ENCODE measurements at regions not wholly inside any gene's neighbourhood (a gene's known extent, or its start where the extent isn't known, plus 50 kb on each side); places are given as distances from the start of the nearest gene placed in this dataset.

GRCh38 chr10:111435871-111436270 lies 359.0 kb downstream of the ADRA2A start:
- FAIRE-seq (no peak), DNase-seq (ENCODE audit: insufficient read length, low spot score) (no peak)

DNA sequence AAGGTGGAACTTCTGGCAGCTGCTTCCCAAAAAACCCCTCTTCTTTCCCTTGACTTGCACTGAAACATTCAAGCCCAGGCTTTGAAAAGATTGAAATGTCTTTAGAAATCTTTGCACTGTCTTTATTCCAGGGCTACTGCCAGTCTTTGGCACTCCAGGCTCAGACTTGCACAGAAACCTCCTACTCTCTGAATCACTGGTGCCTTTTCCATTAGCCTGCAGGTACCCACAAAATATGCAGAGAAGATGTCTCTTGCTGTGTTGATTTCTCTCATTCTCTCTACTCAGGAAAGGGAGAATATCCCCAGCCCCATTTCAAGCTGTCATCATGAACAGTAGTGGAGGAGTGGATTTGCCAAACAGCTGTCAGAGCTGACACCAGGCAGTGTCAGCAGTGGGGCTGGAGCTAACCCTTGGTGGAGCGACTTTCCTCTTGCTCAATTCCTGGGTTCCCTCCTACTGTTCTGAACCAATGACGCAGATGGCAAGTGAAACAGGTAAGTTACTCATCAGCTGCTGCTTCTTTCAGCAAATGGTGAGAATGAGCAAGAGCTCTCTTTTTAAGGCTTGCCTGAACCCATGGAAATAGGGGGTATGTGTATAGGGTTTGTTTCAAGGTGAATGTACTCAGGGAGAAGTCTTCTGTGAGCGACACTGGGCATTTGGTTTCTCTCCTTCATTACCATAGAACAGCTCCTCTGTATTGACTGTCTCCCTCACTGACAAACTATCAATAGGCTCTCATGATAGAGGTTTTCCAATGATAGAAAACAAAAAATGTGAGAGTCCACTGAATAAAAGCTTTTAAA lies 362.4 kb downstream of the ADRA2A start:
- DNase-seq (ENCODE audit: insufficient read length, low spot score) (no peak), FAIRE-seq (no peak)

DNA sequence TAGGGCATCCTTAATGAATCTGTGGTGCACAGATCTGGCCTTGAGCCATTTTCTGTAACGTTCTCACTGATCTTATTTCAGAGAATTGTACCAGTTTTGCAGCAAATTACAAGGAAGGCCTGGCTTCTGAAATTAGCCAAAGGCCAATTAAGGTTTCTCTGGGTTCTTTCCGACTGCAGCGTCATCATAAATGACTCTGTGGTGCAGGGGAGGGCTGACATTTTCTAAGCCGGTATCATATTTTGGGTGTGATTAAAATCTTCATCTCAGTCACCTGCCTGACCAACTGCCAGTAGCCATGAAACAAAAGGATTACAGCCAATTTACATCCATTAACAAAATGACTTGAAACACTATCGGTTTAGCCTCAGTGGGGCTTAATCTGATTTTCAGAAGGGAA lies 363.7 kb downstream of the ADRA2A start:
- no peak for FAIRE-seq
- no peak for DNase-seq (ENCODE audit: insufficient read length, low spot score)

- FAIRE-seq (no peak), DNase-seq (ENCODE audit: insufficient read length, low spot score) (no peak)
Measured at GRCh38 chr10:111445667-111446066, 368.8 kb downstream of the ADRA2A start.

- DNase-seq (ENCODE audit: insufficient read length, low spot score) (no peak), FAIRE-seq (no peak)
Measured at GRCh38 chr10:111446966-111447365, 370.1 kb downstream of the ADRA2A start.

DNA sequence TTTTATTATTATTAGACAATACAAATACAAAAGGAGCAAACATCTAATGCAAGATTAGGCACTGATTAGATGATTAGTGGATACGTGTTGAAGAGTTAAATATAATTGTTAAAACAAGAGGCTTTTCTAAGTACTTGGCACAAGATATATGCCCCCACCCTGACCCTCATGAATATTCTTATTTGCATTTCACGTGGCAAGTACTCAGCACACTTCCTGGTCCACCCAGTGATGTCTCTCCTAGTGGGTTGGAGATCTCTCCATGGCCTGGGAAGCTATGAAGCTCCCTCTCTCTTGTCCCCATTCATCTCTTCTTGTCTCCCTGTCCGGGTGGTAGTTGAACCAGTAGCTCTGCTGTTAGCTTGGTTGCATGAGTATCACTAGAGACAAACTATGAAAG lies 375.3 kb downstream of the ADRA2A start:
- FAIRE-seq: no peak
- no peak for DNase-seq (ENCODE audit: insufficient read length, low spot score)

DNA sequence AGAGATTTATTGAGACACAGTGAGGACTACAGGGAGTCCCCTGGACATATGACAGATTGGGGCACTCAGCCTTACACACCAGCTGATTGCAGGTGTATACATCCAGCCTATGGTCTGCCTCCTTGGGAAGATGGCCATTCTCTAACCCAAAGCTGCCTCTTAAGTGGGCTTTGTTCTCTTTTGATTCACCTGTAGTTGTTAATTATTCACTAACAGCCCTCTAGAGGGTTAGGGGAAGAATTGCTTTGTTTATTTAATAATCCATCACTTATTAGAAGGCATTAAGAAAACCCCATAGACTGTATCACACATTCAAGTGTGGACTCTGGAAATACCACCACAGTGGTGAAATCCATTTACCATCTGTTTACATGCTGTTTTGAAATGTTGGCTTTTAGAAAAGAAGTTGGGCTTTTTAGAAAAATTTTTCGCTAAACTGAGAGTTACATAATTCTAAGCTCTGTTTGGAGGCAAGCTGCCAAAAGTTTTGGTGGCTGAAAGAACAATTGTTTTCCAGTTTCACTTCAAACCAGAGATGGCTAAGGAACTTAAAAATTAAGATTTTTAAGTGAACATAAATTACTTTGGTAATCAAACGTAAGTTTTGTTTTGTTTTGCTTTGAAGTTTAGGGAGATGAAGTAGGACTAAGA lies 379.1 kb downstream of the ADRA2A start:
- no peak for DNase-seq (ENCODE audit: insufficient read length, low spot score)
- FAIRE-seq: no peak

- DNase-seq (ENCODE audit: insufficient read length, low spot score) (no peak), FAIRE-seq (no peak)
Measured at GRCh38 chr10:111458256-111458655, 381.4 kb downstream of the ADRA2A start.

DNA sequence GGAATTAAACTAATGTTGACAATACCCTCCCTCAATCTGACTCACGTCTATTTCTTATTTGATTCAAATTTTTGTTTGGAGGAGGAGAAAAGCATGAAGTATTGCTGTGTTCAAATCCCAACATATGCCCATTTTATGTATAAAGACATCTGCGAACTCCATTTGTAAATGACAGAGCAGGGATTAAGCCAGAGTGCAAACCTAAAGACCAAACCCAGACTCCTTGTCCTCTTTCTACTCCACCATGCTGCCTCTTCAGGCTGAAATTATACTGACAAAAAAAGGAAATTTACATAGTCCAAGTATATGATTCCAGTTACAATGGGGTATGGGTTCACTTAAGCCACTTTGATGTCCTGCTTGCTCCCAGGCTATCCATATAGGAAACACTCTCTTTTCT lies 383.1 kb downstream of the ADRA2A start:
- DNase-seq (ENCODE audit: insufficient read length, low spot score) (no peak), FAIRE-seq (no peak)

- no peak for FAIRE-seq
Measured at GRCh38 chr10:111472445-111472844, 395.6 kb downstream of the ADRA2A start.

GRCh38 chr10:111473361-111473760 lies 396.5 kb downstream of the ADRA2A start:
- no peak for FAIRE-seq

More at GRCh38 chr10:111472445-111472844, 395.6 kb downstream of the ADRA2A start:
- no peak for DNase-seq (ENCODE audit: insufficient read length, low spot score)

GRCh38 chr10:111474786-111475185 lies 398.0 kb downstream of the ADRA2A start:
- FAIRE-seq (no peak), DNase-seq (ENCODE audit: insufficient read length, low spot score) (no peak)

More at GRCh38 chr10:111473361-111473760, 396.5 kb downstream of the ADRA2A start:
- DNase-seq (ENCODE audit: insufficient read length, low spot score): no peak

DNA sequence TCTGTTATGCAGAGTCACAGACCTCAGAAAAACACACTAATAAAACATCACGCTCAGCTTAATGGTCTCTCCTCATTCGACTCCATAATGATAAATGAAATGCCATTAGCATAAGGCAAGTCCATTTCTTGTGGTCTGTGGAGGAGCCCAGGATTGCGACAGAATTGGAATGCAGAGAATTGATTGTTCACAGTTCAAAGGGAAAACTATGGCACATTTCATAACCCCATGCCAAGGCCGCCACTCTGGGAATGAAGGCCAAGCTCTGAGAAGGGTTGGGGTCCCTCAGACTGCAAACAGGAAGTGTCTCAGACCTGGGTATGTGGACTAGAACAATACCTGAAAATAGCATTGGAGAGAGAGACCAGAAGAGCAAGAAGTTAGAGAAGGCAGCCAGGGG lies 398.9 kb downstream of the ADRA2A start:
- DNase-seq (ENCODE audit: insufficient read length, low spot score): no peak
- no peak for FAIRE-seq

DNA sequence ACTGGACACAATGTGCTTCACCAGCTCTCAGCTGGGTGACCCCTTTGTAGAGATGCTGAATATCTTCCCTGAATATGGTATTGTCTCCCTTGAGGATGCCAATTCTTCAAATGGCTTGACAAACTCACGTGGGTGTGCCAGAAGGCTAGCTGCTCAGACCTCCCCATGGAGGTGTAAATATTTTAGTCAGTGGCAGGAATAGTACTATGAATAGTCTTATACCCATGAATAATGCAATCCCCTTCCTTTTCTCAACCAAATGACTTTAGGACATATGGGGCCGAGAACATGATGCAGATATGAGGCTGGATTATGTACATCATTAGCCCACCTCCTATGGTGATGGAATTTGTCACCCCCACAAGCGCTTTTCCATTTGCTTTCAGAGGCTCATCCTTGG lies 401.8 kb downstream of the ADRA2A start:
- DNase-seq (ENCODE audit: insufficient read length, low spot score) (no peak), FAIRE-seq (no peak)

DNA sequence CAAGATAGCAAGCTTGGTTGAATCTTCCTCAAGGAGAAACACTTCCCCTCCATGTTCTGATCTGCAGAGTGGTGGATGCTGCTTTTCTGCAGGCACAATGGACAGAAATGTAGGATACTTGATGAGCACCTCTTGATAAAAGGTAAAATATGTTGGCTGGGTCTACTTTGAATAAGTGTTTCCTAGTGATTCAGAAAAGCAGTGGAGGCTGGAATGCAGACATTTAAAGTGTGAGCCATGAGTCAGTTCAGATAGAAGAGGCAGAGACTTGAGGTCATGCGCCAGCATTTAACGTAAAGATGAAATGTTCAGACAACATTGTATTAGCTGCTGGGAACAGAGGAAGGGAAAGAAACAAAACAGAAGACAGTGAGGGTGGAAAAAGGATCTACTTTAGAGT lies 403.1 kb downstream of the ADRA2A start:
- FAIRE-seq (no peak), DNase-seq (ENCODE audit: insufficient read length, low spot score) (no peak)

DNA sequence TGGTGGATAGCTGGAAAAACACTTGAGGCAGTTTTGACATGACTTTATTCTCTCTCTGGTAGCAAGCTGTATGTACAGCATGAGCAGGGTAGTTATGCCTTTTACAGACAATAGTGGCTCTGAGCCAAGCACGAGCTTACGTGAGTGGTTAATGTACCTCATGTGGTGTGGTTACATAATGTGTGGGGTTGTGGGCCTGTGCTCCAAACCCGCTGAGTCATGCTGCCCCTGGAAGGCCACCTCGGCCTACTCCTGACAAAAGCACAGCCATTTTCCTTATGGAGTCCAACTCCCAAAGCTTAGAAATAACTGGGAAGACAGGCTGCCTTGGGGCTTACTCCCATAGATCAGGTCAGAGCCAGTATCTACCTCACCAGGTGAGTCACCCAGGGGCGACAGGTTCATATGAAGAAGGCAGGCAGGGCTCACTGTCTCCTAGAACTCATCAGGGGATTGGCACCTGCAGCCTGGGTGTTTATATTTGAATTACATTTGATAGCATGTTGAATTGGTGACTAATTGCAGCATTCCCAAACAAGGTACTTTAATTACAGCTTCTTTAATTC lies 404.5 kb downstream of the ADRA2A start:
- no peak for DNase-seq (ENCODE audit: insufficient read length, low spot score)
- FAIRE-seq: no peak

- no peak for FAIRE-seq
- DNase-seq (ENCODE audit: insufficient read length, low spot score): no peak
Measured at GRCh38 chr10:111481866-111482265, 405.0 kb downstream of the ADRA2A start.

DNA sequence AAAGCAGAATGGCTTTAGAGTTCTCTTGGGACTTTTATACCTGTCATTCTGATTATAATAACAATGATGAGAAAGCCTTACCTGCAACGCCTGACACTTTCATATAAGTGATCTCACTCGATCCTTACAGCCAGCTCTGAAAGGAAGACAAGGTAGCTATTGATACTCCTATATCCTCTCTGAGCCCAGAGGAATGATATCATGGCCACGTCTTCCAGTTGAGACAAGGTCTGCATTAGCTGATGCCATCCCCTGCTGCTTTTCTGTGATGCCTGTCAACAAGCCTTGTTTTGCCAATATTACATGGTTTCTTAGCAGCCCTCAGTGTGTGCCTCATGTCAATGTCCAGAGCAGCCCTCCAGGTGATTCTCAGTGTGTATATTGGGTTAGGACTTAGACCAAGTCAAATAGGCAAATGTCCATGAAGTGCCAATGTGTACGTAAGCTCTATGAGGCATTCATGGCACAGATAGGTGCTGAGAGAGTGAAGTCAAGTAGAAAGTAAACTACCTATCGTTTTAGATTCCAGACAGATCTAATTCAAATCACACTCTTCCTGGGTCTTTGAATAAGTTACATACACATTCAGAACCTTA lies 405.9 kb downstream of the ADRA2A start:
- FAIRE-seq (no peak), DNase-seq (ENCODE audit: insufficient read length, low spot score) (no peak)

GRCh38 chr10:111485767-111486166 lies 408.9 kb downstream of the ADRA2A start:
- no peak for FAIRE-seq

DNA sequence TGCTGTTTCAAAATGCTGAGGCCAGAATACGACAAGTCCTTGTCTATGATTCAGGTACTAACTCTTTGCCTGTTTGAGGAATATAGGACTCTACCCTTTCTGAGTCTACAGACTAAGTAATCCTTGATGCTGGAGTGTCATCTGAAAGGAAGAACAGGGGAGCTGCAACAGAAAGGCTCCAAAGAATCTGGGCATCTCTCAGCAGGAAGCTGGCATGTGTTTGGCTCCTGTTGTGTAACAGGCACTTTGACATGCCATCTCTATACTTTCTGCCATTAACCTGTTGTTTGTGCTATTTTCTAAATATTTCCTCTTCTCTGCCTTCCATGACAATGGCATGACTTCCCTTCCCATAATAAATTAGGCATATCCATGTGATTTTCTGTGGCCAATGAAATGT lies 409.5 kb downstream of the ADRA2A start:
- DNase-seq (ENCODE audit: insufficient read length, low spot score) (no peak), FAIRE-seq (no peak)

More at GRCh38 chr10:111485767-111486166, 408.9 kb downstream of the ADRA2A start:
- no peak for DNase-seq (ENCODE audit: insufficient read length, low spot score)

GRCh38 chr10:111488668-111489067 lies 411.8 kb downstream of the ADRA2A start:
- FAIRE-seq: no peak
- no peak for DNase-seq (ENCODE audit: insufficient read length, low spot score)

All from GM19239 (cell line).